Heart left ventricle (tissue), 16 donors: ENCODE measurements at regions not wholly inside any gene's neighbourhood (a gene's known extent, or its start where the extent isn't known, plus 50 kb on each side); places are given as distances from the start of the nearest gene placed in this dataset.

Source experiments
- ATAC-seq, 4 donors: fragments of 200-7000 bp; cut with Tn5 transposase; one replicate each; pipeline ENCODE4 v1.9.1; 2020 to 2022; ENCODE audit warnings: moderate library complexity in 4 of 4, mild to moderate bottlenecking in 3 of 4, moderate number of reproducible peaks in 1 of 4
- DNase-seq, 5 donors: peaks; one replicate each; pipeline ENCODE4 v3.0.0-alpha.2; 2020
- H3K27ac ChIP-seq, 12 donors: fragments of 200-600 bp; sonication (generic) in 4 of 12; one replicate each; pipeline versions ENCODE4 v1.5.0 to v1.8.0; 2016 to 2022; ENCODE audit warnings: mild to moderate bottlenecking in 2 of 12
- H3K27me3 ChIP-seq, 9 donors: fragments of 200-600 bp; sonication (generic) in 2 of 9; one replicate each; pipeline versions ENCODE4 v1.5.1 to v1.8.0; 2016 to 2022; ENCODE audit warnings: mild to moderate bottlenecking in 3 of 9
- H3K36me3 ChIP-seq, 9 donors: fragments of 200-600 bp; sonication (generic) in 2 of 9; one replicate each; pipeline versions ENCODE4 v1.5.0 to v1.8.0; 2018 to 2022; ENCODE audit warnings: mild to moderate bottlenecking in 2 of 9
- H3K4me1 ChIP-seq, 12 donors: fragments of 200-600 bp; sonication (generic) in 4 of 12; one replicate each; pipeline versions ENCODE4 v1.5.0 to v1.8.0; 2016 to 2022; ENCODE audit warnings: mild to moderate bottlenecking in 3 of 12
- H3K4me3 ChIP-seq, 12 donors: fragments of 200-600 bp; sonication (generic) in 4 of 12; one replicate each; pipeline versions ENCODE4 v1.5.0 to v1.8.0; 2017 to 2022; ENCODE audit warnings: mild to moderate bottlenecking in 9 of 12, moderate library complexity in 4 of 12
- H3K9me3 ChIP-seq, 12 donors: fragments of 200-600 bp; sonication (generic) in 4 of 12; one replicate each; pipeline versions ENCODE4 v1.5.0 to v1.8.0; 2016 to 2022; ENCODE audit warnings: mild to moderate bottlenecking in 1 of 12
- CTCF ChIP-seq, 12 donors: fragments of 200-600 bp; sonication (generic) in 4 of 12; IDR thresholded peaks; one replicate each; pipeline versions ENCODE4 v1.5.0 to v1.8.0; 2018 to 2022; ENCODE audit warnings: antibody characterized with exemption in 12 of 12, mild to moderate bottlenecking in 5 of 12
- POLR2A ChIP-seq, 2 donors: fragments of 450-650 bp; IDR thresholded peaks; one replicate each; pipeline ENCODE4 v1.6.1; 2017; ENCODE audit warnings: antibody characterized with exemption in 2 of 2, mild to moderate bottlenecking in 2 of 2, moderate library complexity in 2 of 2
- WGBS, 4 donors: extraction: QIAGEN DNeasy Blood & Tissue Kit in 2 of 4; methylation state at CpG; one replicate each; pipeline versions ENCODE4 v1.1.5 to v1.1.7; 2013 to 2018; 5-methylcytosine and 5-hydroxymethylcytosine counted together
- intact Hi-C, 10 donors: fragments of 100-400 bp; cut with DNase I; formaldehyde crosslinking; loops; one replicate each; pipeline versions ENCODE4 v1.11.1 to v1.14.2; 2022
- donor health status: ischemic (EF 13 %, LVEDD 7.1; RV severe dilation, severe dysfunction).
- donor health status: healthy with polysubstance abuse.
- donor health status: DM: no; HTN: yes; CAD: no.
- donor health status: DM: no; HTN: no; CAD: no.
- donor health status: ischemic (EF 25% LVEDD 6.9; RV normal size, moderate dysfunction).
- donor health status: ischemic (EF 25% LVEDD 5.7; RV mildly dilated, moderate dysfunction).
- donor health status: healthy.
- donor health status: DM: yes; HTN: yes; CAD: no.
- donor health status: ischemic (EF 35%, LVEDD 5.7; RV mildly dilated, moderate dysfunction).
- donor health status: nonischemic (EF 11% LVEDD 7.7; RV severe dilation, severe dysfunction).
- donor health status: DM: yes; HTN: yes; CAD: no.
- donor health status: PGD.
- donor health status: ischemic (EF 29% LVEDD 5.4; RV normal size, mild dysfunction).
- donor health status: nonischemic (EF 23%, LVEDD 6.1; RV moderate dilation, normal function).

- Histone ChIP-seq H3K36me3 (no peaks in the 10 kb centered on the region), H3K4me3 (no peak overlapping the region), H3K9me3 (no peaks in the 10 kb centered on the region), H3K27me3 (no peaks in the 10 kb centered on the region), H3K27ac (no peak overlapping the region), H3K4me1 (no peaks in the 10 kb centered on the region)
- intact Hi-C loops: no loop called here
- no peak for DNase-seq
- no peak for ATAC-seq
- TF ChIP-seq POLR2A (IDR thresholded peaks at IDR 0.05) (no peak), CTCF (IDR thresholded peaks at IDR 0.05) (no peak)
- WGBS, 4 donors: 76 to 80% methylated on average over 3 of the region's 3 CpGs; no CpG with 5 or more reads in 2 of the 4 donors
Measured at GRCh38 chrY:15355321-15355720, 831.0 kb downstream of the NLGN4Y start.

DNA sequence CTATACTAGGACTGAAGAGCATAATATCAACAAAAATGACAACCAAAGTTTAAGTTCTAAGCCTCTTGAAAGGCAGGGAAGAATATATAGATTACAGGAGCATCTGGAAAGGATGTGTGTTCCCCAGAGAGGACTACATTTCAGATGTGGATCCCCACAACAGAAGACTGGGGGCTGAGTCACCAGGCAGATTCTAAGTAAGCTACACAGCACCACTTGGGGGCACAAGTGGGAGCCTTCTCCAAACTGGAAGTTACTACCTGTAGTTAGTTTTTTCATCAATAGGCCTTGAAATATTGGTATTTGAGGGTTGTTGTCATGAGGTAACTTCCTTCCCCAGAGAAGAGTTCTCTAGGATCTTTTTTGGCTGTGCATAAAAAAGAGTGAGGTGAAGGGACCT lies 836.1 kb downstream of the NLGN4Y start:
- intact Hi-C loops: no loop called here
- no peak for TF ChIP-seq POLR2A (IDR thresholded peaks at IDR 0.05)
- TF ChIP-seq CTCF (IDR thresholded peaks at IDR 0.05): no peak
- no peaks in the 10 kb centered on the region for H3K9me3 ChIP-seq
- DNase-seq: no peak
- no peak overlapping the region for H3K4me3 ChIP-seq
- H3K4me1 ChIP-seq: no peaks in the 10 kb centered on the region
- no peak for ATAC-seq
- no peak overlapping the region for H3K27ac ChIP-seq
- H3K36me3 ChIP-seq: no peaks in the 10 kb centered on the region
- H3K27me3 ChIP-seq: no peaks in the 10 kb centered on the region

- intact Hi-C loops: no loop called here
- ATAC-seq (no peak), DNase-seq (no peak)
- no peaks in the 10 kb centered on the region for H3K9me3 ChIP-seq
- H3K4me3 ChIP-seq: no peak overlapping the region
- TF ChIP-seq CTCF (IDR thresholded peaks at IDR 0.05): no peak
- no peak for TF ChIP-seq POLR2A (IDR thresholded peaks at IDR 0.05)
- no peaks in the 10 kb centered on the region for H3K27me3 ChIP-seq
- H3K4me1 ChIP-seq: no peaks in the 10 kb centered on the region
- H3K36me3 ChIP-seq: no peaks in the 10 kb centered on the region
- WGBS, 4 donors: 64 to 72% methylated on average over 4 of the region's 4 CpGs; no CpG with 5 or more reads in 2 of the 4 donors
- no peak overlapping the region for H3K27ac ChIP-seq
Measured at GRCh38 chrY:15364996-15365395, 840.7 kb downstream of the NLGN4Y start.

DNA sequence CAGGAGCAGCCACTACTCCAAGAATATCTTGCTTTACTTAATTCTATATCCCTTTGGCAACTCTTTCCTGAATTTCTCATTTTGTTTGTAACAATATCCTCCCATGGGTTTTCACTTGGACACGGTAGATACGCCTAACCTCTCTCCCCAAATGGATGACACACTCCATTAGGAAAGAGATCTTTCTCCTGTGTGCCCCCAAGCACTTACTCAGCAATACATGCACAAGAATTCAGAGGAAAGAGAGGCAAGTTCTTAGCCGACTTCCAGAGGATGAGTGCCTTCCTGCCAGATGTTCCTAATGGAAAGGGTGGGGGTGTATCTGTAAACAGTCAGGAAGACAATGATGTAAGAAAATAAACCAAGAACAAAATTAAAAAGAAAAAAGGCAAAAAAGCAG lies 844.5 kb downstream of the NLGN4Y start:
- intact Hi-C loops: no loop called here
- Histone ChIP-seq H3K9me3 (no peaks in the 10 kb centered on the region), H3K4me3 (no peak overlapping the region), H3K27me3 (no peaks in the 10 kb centered on the region), H3K4me1 (no peaks in the 10 kb centered on the region), H3K27ac (no peak overlapping the region), H3K36me3 (no peaks in the 10 kb centered on the region)
- TF ChIP-seq POLR2A (IDR thresholded peaks at IDR 0.05) (no peak), CTCF (IDR thresholded peaks at IDR 0.05) (no peak)
- DNase-seq (no peak), ATAC-seq (no peak)
- 39 to 50% methylated on average over 3 of the region's 3 CpGs; no CpG with 5 or more reads in 2 of the 4 donors for WGBS, 4 donors
